ENCODE measurements at regions not wholly inside any gene's neighbourhood (a gene's known extent, or its start where the extent isn't known, plus 50 kb on each side); places are given as distances from the start of the nearest gene placed in this dataset.

GRCh38 chr10:120646738-120647456 lies 189.9 kb downstream of the PLPP4 start:
- Mint-ChIP-seq H3K4me3 (ENCODE audit: unreplicated experiment) (no peak overlapping the region), H3K36me3 (ENCODE audit: insufficient read depth, unreplicated experiment) (no peaks in the 10 kb centered on the region), H3K27ac (ENCODE audit: low read depth, unreplicated experiment) (no peak overlapping the region), H3K27me3 (ENCODE audit: insufficient read depth, unreplicated experiment) (peaks cover 15% of the 10 kb centered on the region), H3K4me1 (ENCODE audit: insufficient read depth, unreplicated experiment) (no peaks in the 10 kb centered on the region), H3K9me3 (ENCODE audit: unreplicated experiment) (no peaks in the 10 kb centered on the region)
- TF ChIP-seq CTCF (IDR thresholded peaks at IDR 0.05; ENCODE audit: unreplicated experiment), result no peak
- ChIA-PET CTCF (interaction anchor here (0.5 to 1.5 kb wide), 4 partner anchors 12 to 223 kb away, joined by 3 to 13 read pairs (median 4); no protein-coding TSS in a partner anchor), POLR2A (interaction anchor here (0.6 to 1.1 kb wide), 4 partner anchors 16 to 31 kb away, joined by 3 read pairs; no protein-coding TSS in a partner anchor)
- no TSS peak for BruUV-seq (replicated peaks)
- DNase-seq (ENCODE audit: unreplicated experiment), result no peak
- intact Hi-C loops (cut with micrococcal nuclease), result no loop called here

- H3K9me3 Mint-ChIP-seq (ENCODE audit: unreplicated experiment), result no peaks in the 10 kb centered on the region
- H3K36me3 Mint-ChIP-seq (ENCODE audit: insufficient read depth, unreplicated experiment), result no peaks in the 10 kb centered on the region
- no peaks in the 10 kb centered on the region for H3K4me1 Mint-ChIP-seq (ENCODE audit: insufficient read depth, unreplicated experiment)
- no peaks in the 10 kb centered on the region for H3K27me3 Mint-ChIP-seq (ENCODE audit: insufficient read depth, unreplicated experiment)
- CTCF ChIA-PET, result no interaction called here
- POLR2A ChIA-PET, result interaction anchor here (0.7 kb wide), 1 partner anchor 81 kb away, joined by 3 read pairs; no protein-coding TSS in a partner anchor
- H3K27ac Mint-ChIP-seq (ENCODE audit: low read depth, unreplicated experiment), result no peak overlapping the region
- BruUV-seq (replicated peaks), result no TSS peak
- DNase-seq (ENCODE audit: unreplicated experiment), result no peak
- TF ChIP-seq CTCF (IDR thresholded peaks at IDR 0.05; ENCODE audit: unreplicated experiment), result no peak
- intact Hi-C loops (cut with micrococcal nuclease), result no loop called here
- H3K4me3 Mint-ChIP-seq (ENCODE audit: unreplicated experiment), result no peak overlapping the region
These were observed 193.8 kb downstream of the PLPP4 start for GRCh38 chr10:120650705-120651399.

GRCh38 chr10:120656107-120656506 lies 195.1 kb upstream of the WDR11 start:
- no TSS peak for BruUV-seq (replicated peaks)
- no peak for TF ChIP-seq CTCF (IDR thresholded peaks at IDR 0.05; ENCODE audit: unreplicated experiment)
- CTCF ChIA-PET, result no interaction called here
- no peak overlapping the region for H3K4me3 Mint-ChIP-seq (ENCODE audit: unreplicated experiment)
- no peak for DNase-seq (ENCODE audit: unreplicated experiment)
- no peaks in the 10 kb centered on the region for H3K27me3 Mint-ChIP-seq (ENCODE audit: insufficient read depth, unreplicated experiment)
- H3K27ac Mint-ChIP-seq (ENCODE audit: low read depth, unreplicated experiment), result no peak overlapping the region
- H3K9me3 Mint-ChIP-seq (ENCODE audit: unreplicated experiment), result no peaks in the 10 kb centered on the region
- intact Hi-C loops (cut with micrococcal nuclease), result no loop called here
- no peaks in the 10 kb centered on the region for H3K36me3 Mint-ChIP-seq (ENCODE audit: insufficient read depth, unreplicated experiment)
- POLR2A ChIA-PET, result no interaction called here
- no peaks in the 10 kb centered on the region for H3K4me1 Mint-ChIP-seq (ENCODE audit: insufficient read depth, unreplicated experiment)

- Mint-ChIP-seq H3K4me1 (ENCODE audit: insufficient read depth, unreplicated experiment) (no peaks in the 10 kb centered on the region), H3K27me3 (ENCODE audit: insufficient read depth, unreplicated experiment) (peaks cover 8% of the 10 kb centered on the region), H3K27ac (ENCODE audit: low read depth, unreplicated experiment) (no peak overlapping the region), H3K4me3 (ENCODE audit: unreplicated experiment) (no peak overlapping the region), H3K36me3 (ENCODE audit: insufficient read depth, unreplicated experiment) (no peaks in the 10 kb centered on the region), H3K9me3 (ENCODE audit: unreplicated experiment) (no peaks in the 10 kb centered on the region)
- no TSS peak for BruUV-seq (replicated peaks)
- intact Hi-C loops (cut with micrococcal nuclease), result no loop called here
- DNase-seq (ENCODE audit: unreplicated experiment), result no peak
- ChIA-PET POLR2A (no interaction called here), CTCF (no interaction called here)
- no peak for TF ChIP-seq CTCF (IDR thresholded peaks at IDR 0.05; ENCODE audit: unreplicated experiment)
These were observed 193.8 kb upstream of the WDR11 start for GRCh38 chr10:120657371-120657770.

Measured in MCF 10A (cell line).